NCI-H1436 (cell line): ENCODE measurements at regions not wholly inside any gene's neighbourhood (a gene's known extent, or its start where the extent isn't known, plus 50 kb on each side); places are given as distances from the start of the nearest gene placed in this dataset.
"Not testable (repeated sequence)": the region's sequence is repeated elsewhere in the genome, so short reads cannot be mapped to it uniquely, and the experiment has no call there.

Experiments used
- DNase-seq: peaks from one replicate; lab custom pipeline; 2025; lab: John Stamatoyannopoulos, UW

GRCh38 chr4:42824278-42824977 lies 68.1 kb upstream of the GRXCR1 start:
- no peak for DNase-seq

GRCh38 chr4:42821230-42821629 lies 71.3 kb upstream of the GRXCR1 start:
- no peak for DNase-seq

- no peak for DNase-seq
Observed at GRCh38 chr4:42819863-42820514, 72.5 kb upstream of the GRXCR1 start.

- no peak for DNase-seq
Observed at GRCh38 chr4:42817913-42818312, 74.6 kb upstream of the GRXCR1 start.

- DNase-seq = no peak
Observed at GRCh38 chr4:42816880-42817400, 75.6 kb upstream of the GRXCR1 start.

DNA sequence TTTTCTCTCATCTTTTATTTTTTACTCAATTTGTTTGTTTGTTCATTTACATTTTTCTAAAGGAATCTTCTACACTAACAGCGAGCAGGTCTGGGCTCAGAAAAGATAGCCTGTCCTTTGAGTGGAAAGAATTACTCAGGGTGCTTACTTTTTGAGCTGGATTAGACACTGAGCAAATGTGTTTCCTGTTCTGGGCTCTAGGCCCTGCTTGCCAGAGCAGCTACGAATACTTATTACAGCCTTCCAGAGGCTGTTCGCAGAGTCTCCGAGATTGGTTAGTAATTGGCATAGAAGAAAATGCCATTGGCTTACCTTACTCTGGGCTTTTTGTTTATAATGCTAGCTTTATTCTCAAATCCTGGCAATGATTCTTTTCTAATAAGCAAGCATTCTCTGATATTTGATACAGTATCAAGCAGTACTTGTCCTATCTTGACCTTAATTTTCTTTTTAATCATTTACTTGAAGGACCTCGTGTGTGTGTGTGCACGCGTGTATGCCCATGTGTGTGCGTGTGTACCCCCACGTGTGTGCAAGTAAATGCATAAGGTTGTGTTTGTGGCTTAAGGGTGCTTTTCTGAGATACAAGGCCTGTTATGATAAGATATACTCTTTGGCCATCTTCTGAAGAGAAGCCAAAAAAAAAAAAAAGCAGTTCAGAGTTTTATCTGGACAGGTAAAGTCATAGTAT lies 76.2 kb upstream of the GRXCR1 start:
- DNase-seq = no peak

GRCh38 chr4:42809419-42810084 lies 83.0 kb upstream of the GRXCR1 start:
- DNase-seq = no peak

DNA sequence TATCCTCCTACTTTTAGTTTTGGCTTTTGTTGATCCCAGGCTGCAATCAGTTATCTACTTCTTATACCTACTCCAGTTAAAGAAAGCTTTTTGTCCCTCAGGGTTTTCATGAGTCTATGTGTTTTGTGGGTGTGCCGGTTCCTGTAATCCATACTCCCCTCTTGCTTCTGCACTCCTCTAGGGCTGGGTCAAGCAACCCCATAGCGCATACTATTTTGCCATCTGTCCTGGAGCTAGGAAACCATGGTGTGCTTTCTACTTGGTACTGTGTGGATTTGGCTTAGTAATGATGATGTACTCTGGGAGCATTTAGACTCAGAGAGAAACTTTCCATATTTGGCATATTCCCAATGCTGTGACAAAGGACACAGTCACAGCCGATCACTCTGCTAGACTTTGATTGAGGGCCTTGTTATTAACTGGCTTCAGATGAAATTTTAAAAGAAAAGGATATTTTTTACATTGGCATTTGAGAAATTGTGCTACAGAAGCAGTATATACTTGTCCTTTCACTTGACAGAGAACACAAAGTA lies 86.1 kb upstream of the GRXCR1 start:
- no peak for DNase-seq

GRCh38 chr4:42789041-42789567 lies 103.4 kb upstream of the GRXCR1 start:
- DNase-seq = no peak

GRCh38 chr4:42787079-42787463 lies 105.4 kb upstream of the GRXCR1 start:
- no peak for DNase-seq

DNA sequence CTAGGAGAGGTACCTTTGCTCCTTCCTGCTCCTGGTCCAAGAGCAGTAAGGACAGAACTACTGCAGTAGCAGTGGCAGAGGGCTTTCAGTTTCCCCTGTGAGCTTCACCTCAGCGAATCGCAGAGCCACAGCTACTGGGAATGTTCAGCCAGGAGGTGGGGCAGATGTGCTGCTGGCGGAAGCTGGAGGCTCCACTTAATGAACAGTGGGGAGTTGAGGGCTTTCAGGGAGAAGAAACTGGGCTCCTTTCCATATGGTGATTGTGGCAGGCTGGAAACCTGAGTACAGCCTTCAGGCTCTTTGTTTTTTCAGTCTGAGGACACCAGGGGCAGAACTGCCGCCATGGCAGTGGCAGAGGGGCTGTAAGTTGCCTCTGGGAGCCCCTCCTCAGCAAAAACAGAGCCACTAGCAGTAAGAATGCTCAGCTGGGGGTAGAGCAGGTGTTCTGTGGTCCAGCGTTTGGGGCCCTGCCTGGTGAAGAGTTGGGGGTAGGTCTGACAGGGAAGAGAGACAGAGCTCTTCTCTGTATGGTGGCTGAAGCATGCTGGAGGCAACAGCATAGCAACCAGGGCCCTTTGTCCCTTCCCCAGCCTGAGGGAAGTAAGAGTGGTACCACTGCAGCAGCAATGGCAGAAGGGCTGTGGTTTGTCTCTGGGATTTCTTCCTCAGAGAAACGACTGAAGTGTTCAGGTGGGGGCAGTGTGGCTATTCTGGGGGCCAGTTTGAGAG lies 106.0 kb upstream of the GRXCR1 start:
- peak; percentile 26 for DNase-seq

- no peak for DNase-seq
Observed at GRCh38 chr4:42785817-42786216, 106.7 kb upstream of the GRXCR1 start.

GRCh38 chr4:42781315-42781714 lies 111.2 kb upstream of the GRXCR1 start:
- DNase-seq = no peak

DNA sequence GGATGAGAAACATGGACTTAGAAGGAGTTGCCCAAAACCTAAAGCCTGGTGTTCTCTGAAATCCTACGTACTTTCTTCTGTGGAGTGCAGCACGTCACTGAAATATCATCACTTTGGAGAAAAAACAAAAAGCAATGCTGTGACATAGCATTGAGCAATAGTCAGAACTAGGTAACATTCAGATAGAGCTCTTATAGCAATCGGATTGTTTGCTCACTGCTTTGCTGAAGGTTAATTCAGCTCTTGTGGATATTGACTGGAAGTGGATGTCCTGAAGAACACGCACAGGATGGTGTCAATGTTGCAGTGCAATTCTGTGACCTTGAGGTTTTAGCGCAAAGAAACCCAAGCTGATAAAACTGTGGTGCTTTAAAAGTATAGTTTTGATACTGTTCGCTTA lies 114.2 kb upstream of the GRXCR1 start:
- DNase-seq = no peak

- no peak for DNase-seq
Observed at GRCh38 chr4:42768125-42768748, 111.3 kb upstream of the ATP8A1 start.

GRCh38 chr4:42767669-42768068 lies 110.8 kb upstream of the ATP8A1 start:
- no peak for DNase-seq

- no peak for DNase-seq
Observed at GRCh38 chr4:42761804-42762203, 104.9 kb upstream of the ATP8A1 start.

DNA sequence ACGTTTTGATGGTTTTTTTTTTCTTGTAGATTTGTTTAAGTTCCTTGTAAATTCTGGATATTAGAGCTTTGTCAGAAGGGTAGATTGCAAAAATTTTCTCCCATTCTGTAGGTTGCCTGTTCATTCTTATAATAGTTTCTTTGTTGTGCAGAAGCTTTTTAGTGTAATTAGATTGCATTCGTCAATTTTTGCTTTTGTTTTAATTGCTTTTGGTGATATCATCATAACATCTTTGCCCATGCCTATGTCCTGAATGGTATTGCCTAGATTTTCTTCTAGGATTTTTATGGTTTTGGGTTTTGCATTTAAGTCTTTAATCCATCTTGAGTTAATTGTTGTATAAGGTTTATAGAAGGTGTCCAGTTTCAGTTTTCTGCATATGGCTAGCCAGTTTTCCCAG lies 98.1 kb upstream of the ATP8A1 start:
- not testable (repeated sequence) for DNase-seq

- no peak for DNase-seq
Observed at GRCh38 chr4:42751587-42751986, 94.7 kb upstream of the ATP8A1 start.

DNA sequence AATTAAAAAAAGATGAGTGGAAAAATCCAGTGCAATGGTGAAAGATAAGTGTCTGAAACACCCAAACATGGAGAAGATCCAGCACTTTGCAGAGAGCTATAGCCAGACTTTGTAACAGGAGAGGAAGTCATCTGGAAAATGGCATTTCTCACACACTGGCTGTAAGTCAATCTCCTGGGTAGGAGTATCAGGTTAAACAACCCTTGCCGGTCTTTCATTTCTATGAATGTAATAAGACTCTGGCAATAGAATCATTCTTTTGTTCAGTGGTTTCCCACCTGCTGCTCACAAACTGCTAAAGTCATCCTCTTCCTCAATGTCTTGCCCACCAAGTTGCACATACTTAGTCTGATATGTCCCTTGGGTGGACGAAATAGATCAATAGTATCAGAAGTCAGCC lies 94.0 kb upstream of the ATP8A1 start:
- peak; percentile 7 for DNase-seq

GRCh38 chr4:42750091-42750490 lies 93.2 kb upstream of the ATP8A1 start:
- DNase-seq = peak; percentile 29
